HFF-Myc (cell line): ENCODE measurements at regions not wholly inside any gene's neighbourhood (a gene's known extent, or its start where the extent isn't known, plus 50 kb on each side); places are given as distances from the start of the nearest gene placed in this dataset.

ENCODE experiments used
- DNase-seq: peaks from one replicate; pipeline ENCODE4 v3.0.0-alpha.2; 2011; ENCODE audit warnings: low read depth; ENCODE audit errors: extremely low read depth
- H3K4me3 ChIP-seq: replicated peaks from 2 replicates; pipeline ENCODE4 v1.5.1; 2011; ENCODE audit warnings: low read depth, mild to moderate bottlenecking, control low read depth, low read length
- TF ChIP-seq, protein P1 (sequence below): IDR thresholded peaks from 2 replicates; pipeline ENCODE4 v1.5.1; 2012; ENCODE audit warnings: mild to moderate bottlenecking, low read depth, low read length, control low read depth; ENCODE audit errors: missing control alignments

DNA sequence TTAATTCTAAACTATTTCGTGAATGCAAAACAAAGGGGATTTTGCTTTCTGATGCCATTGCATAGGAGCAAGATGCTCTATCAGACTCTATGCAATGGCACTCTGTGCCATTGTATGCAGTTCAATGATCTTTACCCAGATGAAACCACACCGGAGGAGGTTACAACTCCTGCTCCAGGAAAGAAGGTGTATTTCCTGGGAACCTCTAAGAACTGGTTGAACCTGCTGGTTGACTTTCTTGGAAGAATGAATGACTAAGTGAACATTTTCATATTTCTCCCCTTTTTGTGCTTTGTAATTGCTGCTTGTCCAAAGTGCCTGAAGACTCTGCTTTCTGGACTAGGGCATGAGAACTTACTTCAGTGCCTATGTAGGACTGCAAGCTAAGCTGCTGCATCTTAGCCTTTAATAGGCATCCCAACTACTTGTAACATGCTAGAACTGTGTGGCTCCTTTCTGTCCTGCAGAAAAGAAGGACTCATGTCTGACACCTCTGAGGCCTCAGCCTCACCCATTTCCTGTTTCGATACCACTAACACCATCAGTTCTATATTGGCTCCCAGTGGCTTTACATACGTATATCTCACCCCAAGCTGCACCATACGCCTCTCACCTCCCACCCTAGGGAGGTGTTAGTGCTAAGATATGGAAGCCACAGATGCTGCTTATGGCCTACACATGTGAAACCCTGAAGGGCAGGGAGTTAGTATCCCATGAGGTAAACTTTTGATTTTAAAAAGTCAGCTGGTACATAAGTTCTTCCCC is 193.5 kb upstream of the CNOT2 start:
- no peak for DNase-seq
- TF ChIP-seq, protein P1, sequence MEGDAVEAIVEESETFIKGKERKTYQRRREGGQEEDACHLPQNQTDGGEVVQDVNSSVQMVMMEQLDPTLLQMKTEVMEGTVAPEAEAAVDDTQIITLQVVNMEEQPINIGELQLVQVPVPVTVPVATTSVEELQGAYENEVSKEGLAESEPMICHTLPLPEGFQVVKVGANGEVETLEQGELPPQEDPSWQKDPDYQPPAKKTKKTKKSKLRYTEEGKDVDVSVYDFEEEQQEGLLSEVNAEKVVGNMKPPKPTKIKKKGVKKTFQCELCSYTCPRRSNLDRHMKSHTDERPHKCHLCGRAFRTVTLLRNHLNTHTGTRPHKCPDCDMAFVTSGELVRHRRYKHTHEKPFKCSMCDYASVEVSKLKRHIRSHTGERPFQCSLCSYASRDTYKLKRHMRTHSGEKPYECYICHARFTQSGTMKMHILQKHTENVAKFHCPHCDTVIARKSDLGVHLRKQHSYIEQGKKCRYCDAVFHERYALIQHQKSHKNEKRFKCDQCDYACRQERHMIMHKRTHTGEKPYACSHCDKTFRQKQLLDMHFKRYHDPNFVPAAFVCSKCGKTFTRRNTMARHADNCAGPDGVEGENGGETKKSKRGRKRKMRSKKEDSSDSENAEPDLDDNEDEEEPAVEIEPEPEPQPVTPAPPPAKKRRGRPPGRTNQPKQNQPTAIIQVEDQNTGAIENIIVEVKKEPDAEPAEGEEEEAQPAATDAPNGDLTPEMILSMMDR: no peak
- H3K4me3 ChIP-seq: no peak overlapping the region

DNA sequence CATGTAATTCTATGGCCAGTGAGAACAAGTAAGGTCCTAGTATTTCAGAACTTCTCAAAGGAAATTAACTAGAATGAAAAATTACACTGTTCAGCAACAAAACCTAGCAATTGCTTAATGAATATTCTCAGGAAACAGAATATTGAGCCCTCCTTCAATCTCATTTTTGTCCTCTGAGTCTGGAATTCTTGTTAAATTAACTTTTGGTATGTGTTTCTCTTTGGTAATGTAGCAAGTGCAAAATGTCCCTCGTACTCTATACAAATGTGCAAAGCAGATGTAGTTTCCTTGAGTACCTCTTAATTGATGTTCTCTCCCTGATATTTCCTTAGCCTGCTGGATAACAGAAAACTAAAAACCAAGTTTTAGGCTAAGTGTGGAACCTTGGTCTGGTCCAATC is 190.8 kb upstream of the CNOT2 start:
- no peak overlapping the region for H3K4me3 ChIP-seq
- TF ChIP-seq, protein P1: no peak
- no peak for DNase-seq

DNA sequence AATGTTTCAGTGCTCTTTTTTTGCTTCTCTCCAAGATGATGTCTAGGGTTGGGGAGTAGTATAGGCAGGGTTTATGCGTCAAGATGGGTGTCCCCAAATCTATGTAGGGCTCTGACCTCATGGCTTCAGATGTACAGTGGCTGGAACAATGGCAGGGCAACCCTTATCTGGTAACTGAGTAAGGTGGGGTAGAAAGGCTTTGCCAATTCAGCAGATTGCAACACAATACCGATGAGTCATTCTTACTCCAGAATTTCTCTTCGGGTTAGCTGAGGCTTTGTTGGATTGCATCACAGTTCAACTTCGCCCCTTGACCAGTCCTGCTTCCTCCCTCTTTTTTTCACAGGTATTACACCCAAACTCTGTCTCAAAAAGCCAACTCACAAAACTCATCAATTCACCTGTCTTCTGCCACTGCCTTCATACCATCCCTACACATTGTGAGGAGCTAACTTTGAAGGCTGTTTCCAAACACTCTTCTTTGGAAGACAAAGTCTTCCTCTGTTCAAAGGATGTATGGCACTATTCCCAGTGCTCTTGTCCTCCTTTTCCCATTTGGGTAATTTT is 190.2 kb upstream of the CNOT2 start:
- TF ChIP-seq, protein P1: no peak
- H3K4me3 ChIP-seq: no peak overlapping the region
- DNase-seq: peak; percentile 55

DNA sequence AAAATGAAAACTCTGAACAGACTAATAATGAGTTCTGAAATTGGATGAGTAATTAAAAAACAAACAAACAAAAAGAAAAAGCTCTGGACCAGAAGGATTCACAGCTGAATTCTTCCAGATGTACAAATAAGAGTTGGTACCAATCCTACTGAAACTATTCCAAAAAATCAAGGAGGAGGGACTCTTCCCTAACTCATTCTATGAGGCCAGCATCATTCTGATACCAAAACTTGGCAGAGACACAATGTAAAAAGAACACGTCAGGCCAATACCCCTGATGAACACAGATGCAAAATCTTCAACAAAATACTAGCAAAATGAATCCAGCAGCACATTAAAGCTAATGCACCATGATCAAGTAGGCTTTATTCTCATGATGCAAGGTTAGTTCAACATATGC is 183.9 kb upstream of the CNOT2 start:
- DNase-seq: no peak
- TF ChIP-seq, protein P1: no peak
- no peak overlapping the region for H3K4me3 ChIP-seq

DNA sequence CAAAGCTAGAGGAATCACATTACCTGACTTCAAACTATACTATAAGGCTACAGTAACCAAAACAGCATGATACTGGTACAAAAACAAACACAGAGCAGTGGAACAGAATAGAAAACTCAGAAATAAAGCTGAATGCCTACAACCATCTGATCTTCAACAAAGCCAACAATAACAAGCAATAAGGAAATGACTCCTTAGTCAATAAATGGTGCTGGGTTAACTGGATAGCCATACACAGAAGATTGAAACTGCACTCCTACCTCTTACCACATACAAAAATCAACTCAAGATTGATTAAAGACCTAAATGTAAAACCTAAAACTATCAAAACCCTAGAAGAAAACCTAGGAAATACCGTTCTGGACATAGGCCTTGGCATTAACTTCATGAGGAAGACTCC is 182.6 kb upstream of the CNOT2 start:
- no peak for DNase-seq
- TF ChIP-seq, protein P1: no peak
- H3K4me3 ChIP-seq: no peak overlapping the region

DNA sequence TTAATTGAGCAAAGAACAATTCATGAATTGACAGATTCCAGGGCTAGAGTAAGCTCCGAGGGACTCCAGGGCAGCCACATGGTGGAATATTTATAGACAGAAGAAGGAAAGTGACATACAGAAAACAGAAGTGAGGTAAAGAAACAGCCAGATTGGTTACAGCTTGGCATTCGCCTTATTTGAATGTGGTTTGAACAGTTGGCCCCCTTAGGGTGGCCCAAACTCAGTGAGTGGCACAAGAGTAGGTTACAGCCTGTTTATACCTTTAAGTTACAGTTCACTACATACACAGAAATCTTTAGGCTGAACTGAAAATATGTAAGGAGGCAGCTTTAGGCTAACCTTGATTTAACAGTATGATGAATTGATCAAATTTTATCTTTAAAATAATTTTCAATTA is 174.5 kb upstream of the CNOT2 start:
- DNase-seq: no peak
- TF ChIP-seq, protein P1: no peak
- no peak overlapping the region for H3K4me3 ChIP-seq
